Body of pancreas (tissue), 4 donors: ENCODE measurements at regions not wholly inside any gene's neighbourhood (a gene's known extent, or its start where the extent isn't known, plus 50 kb on each side); places are given as distances from the start of the nearest gene placed in this dataset.
"Not testable (repeated sequence)": the region's sequence is repeated elsewhere in the genome, so short reads cannot be mapped to it uniquely, and the experiment has no call there.

ENCODE experiments used
- ATAC-seq: fragments of 150-250 bp; one replicate; pipeline ENCODE4 v1.9.1; 2016
- DNase-seq, 4 donors: peaks; one replicate each; pipeline ENCODE4 v3.0.0-alpha.2; 2019
- H3K27ac ChIP-seq, 4 donors: fragments of 200-600 bp; sonication (generic); 1 replicate in 3 of 4; 2 replicates in 1 of 4; pipeline versions ENCODE4 v1.5.1 to v1.6.1; 2016 to 2019; ENCODE audit warnings: mild to moderate bottlenecking in 1 of 4, mixed read lengths in 1 of 4, moderate library complexity in 1 of 4
- H3K27me3 ChIP-seq, 2 donors: fragments of 200-600 bp; sonication (generic); one replicate each; pipeline ENCODE4 v1.6.0; 2016; ENCODE audit warnings: mild to moderate bottlenecking in 1 of 2
- H3K36me3 ChIP-seq, 2 donors: fragments of 200-600 bp; sonication (generic); replicated peaks in 1 of 2; 2 replicates each; pipeline ENCODE4 v1.5.1; 2016; ENCODE audit warnings: low read depth in 2 of 2; ENCODE audit not compliant: insufficient read depth in 1 of 2
- H3K4me1 ChIP-seq: fragments of 200-600 bp; sonication (generic); one replicate; pipeline ENCODE4 v1.6.0; 2016
- H3K4me3 ChIP-seq, 2 donors: fragments of 200-600 bp; sonication (generic); 1 replicate in 1 of 2; 2 replicates in 1 of 2; pipeline ENCODE4 v1.5.1; 2016 to 2019
- H3K9me3 ChIP-seq, 3 donors: fragments of 200-600 bp; sonication (generic); 1 replicate in 2 of 3; 2 replicates in 1 of 3; pipeline ENCODE4 v1.5.1; 2016
- POLR2A ChIP-seq, 3 donors: fragments of 450-650 bp; IDR thresholded peaks; one replicate each; pipeline ENCODE4 v1.6.1; 2016; ENCODE audit warnings: antibody characterized with exemption in 3 of 3, mild to moderate bottlenecking in 2 of 3
- WGBS, 2 donors: methylation state at CpG; one replicate each; pipeline ENCODE4 v1.1.5; 2017; 5-methylcytosine and 5-hydroxymethylcytosine counted together
- intact Hi-C: fragments of 100-400 bp; cut with DNase I; formaldehyde crosslinking; loops from one replicate; pipeline ENCODE4 v1.15.1; 2023
- TF ChIP-seq, protein P1 (sequence below), 7 experiments: fragments of 450-650 bp in 4 of 7; fragments of 200-600 bp in 3 of 7; sonication (generic) in 3 of 7; IDR thresholded peaks; one replicate each; pipeline ENCODE4 v1.5.1; 2016 to 2019; ENCODE audit warnings: antibody characterized with exemption in 7 of 7

DNA sequence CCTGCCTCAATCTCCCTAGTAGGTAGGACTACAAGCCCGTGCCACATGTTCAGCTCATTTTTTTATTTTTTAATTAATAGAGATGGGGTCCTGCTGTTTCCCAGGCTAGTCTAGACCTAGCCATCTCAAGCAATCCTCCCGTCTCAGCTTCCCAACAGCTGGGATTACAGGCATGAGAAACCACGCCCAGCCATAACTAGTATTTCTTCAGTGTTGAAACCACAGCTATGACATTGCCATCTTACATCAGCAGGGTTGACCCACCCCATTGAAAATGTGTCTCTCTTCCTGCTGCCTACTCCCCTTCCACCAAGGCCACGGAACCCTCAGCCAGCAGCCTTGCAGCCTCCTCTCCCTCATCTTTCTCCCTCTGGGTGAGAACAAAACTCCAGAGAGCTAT, 62.1 kb upstream of the ZNF746 start:
- peaks cover 5% of the 10 kb centered on the region for H3K4me1 ChIP-seq
- no peak for DNase-seq
- no peak overlapping the region for H3K4me3 ChIP-seq
- H3K27me3 ChIP-seq, result no peaks in the 10 kb centered on the region
- H3K9me3 ChIP-seq, result no peaks in the 10 kb centered on the region
- 69 to 95% methylated on average over 4 of the region's 4 CpGs for WGBS, 2 donors
- intact Hi-C loops, result no loop called here
- H3K27ac ChIP-seq, result no peak overlapping the region
- peaks cover 0 to 4% of the 10 kb centered on the region in 2 donors for H3K36me3 ChIP-seq
- TF ChIP-seq, protein P1, sequence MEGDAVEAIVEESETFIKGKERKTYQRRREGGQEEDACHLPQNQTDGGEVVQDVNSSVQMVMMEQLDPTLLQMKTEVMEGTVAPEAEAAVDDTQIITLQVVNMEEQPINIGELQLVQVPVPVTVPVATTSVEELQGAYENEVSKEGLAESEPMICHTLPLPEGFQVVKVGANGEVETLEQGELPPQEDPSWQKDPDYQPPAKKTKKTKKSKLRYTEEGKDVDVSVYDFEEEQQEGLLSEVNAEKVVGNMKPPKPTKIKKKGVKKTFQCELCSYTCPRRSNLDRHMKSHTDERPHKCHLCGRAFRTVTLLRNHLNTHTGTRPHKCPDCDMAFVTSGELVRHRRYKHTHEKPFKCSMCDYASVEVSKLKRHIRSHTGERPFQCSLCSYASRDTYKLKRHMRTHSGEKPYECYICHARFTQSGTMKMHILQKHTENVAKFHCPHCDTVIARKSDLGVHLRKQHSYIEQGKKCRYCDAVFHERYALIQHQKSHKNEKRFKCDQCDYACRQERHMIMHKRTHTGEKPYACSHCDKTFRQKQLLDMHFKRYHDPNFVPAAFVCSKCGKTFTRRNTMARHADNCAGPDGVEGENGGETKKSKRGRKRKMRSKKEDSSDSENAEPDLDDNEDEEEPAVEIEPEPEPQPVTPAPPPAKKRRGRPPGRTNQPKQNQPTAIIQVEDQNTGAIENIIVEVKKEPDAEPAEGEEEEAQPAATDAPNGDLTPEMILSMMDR (IDR thresholded peaks at IDR 0.05), result no peak
- TF ChIP-seq POLR2A (IDR thresholded peaks at IDR 0.05), result no peak
- ATAC-seq, result no peak

DNA sequence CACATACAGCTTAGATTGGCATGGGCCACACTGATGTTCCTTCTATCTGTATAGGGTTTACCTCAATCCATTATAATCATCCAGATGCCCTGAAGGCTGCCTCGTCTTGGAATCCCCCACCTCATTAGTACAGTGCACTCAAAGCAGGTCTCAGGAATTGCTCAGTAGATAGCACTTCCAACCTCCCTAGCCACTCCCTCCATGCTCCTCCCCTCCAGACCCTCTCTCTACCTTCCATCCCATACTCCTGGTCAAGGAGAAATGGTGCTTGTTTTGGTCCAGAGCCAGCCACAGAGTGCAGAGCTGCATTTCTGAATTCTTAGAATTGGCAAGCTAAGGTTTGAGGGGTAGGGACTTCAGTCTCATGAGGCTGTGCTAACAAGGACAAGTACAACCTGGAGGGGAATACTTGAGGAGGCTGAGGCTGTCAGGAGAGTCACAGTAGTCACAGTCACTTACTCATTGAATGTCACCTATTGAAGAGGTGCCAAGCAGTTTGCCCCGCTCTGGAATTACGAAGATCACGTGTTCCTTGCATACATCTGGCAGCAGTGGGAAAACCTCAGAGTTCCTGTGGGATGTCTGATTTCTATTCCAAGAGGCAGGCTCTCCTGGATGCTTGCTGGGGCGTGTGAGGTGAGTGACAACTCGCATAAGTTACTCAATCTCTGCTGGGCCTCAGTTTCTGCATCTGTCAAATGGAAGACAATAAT, 60.7 kb upstream of the ZNF746 start:
- 97 to 98% methylated on average over 6 of the region's 6 CpGs for WGBS, 2 donors
- Histone ChIP-seq H3K27ac (no peak overlapping the region), H3K4me3 (no peak overlapping the region), H3K36me3 (peaks cover 0 to 4% of the 10 kb centered on the region in 2 donors), H3K4me1 (no peaks in the 10 kb centered on the region), H3K27me3 (no peaks in the 10 kb centered on the region), H3K9me3 (no peaks in the 10 kb centered on the region)
- ATAC-seq, result no peak
- TF ChIP-seq, protein P1 (IDR thresholded peaks at IDR 0.05), result no peak
- TF ChIP-seq POLR2A (IDR thresholded peaks at IDR 0.05), result no peak
- intact Hi-C loops, result no loop called here
- DNase-seq, result no peak

DNA sequence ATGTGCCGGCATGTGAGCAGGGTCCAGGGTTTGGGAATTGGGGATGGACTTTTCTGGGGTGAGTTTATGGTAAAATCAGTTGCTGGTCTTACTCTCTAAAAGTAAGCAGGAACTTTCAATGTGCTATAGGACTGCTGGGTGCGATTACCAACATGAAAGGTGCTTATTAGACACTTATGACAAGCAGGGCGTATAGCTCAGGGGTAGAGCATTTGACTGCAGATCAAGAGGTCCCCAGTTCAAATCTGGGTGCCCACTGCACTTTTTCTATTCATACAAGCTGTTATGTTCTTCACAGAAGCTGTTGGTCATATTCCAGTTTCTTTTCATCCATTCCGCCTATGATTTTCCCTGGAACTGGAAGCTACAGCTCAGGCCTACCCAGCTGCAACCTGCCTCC, 58.9 kb upstream of the ZNF746 start:
- H3K4me1 ChIP-seq, DNase-seq, H3K4me3 ChIP-seq, H3K27ac ChIP-seq, H3K36me3 ChIP-seq, H3K9me3 ChIP-seq, H3K27me3 ChIP-seq, ATAC-seq, intact Hi-C loops: not testable (repeated sequence)
- 95 to 99% methylated on average over 4 of the region's 4 CpGs for WGBS, 2 donors

DNA sequence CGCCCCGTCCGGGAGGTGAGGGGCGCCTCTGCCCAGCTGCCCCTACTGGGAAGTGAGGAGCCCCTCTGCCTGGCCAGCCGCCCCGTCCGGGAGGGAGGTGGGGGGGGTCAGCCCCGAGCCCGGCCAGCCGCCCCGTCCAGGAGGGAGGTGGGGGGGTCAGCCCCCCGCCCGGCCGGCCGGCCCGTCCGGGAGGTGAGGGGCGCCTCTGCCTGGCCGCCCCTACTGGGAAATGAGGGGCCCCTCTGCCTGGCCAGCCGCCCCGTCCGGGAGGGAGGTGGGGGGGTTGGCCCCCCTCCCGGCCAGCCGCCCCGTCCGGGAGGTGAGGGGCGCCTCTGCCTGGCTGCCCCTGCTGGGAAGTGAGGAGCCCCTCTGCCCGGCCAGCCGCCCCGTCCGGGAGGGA, 57.2 kb upstream of the ZNF746 start:
- H3K4me1 ChIP-seq, H3K27ac ChIP-seq, intact Hi-C loops, H3K9me3 ChIP-seq, H3K4me3 ChIP-seq, DNase-seq, H3K27me3 ChIP-seq, ATAC-seq: not testable (repeated sequence)
- WGBS, 2 donors, result no CpG with 5 or more reads among the region's 31 CpGs
- H3K36me3 ChIP-seq, result peaks cover 4 to 14% of the 10 kb centered on the region in 2 donors

DNA sequence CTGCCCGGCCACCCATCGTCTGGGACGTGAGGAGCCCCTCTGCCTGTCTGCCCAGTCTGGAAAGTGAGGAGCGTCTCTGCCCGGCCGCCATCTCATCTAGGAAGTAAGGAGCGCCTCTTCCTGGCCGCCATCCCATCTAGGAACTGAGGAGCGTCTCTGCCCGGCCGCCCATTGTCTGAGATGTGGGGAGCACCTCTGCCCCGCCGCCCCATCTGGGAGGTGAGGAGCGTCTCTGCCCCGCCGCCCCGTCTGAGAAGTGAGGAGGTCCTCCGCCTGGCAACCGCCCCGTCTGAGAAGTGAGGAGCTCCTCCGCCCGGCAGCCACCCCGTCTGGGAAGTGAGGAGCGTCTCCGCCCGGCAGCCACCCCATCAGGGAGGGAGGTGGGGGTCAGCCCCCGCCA, 56.4 kb upstream of the ZNF746 start:
- H3K4me1 ChIP-seq, DNase-seq, H3K4me3 ChIP-seq, ATAC-seq, H3K27ac ChIP-seq, H3K9me3 ChIP-seq, H3K27me3 ChIP-seq, intact Hi-C loops: not testable (repeated sequence)
- peaks cover 4 to 18% of the 10 kb centered on the region in 2 donors for H3K36me3 ChIP-seq
- WGBS, 2 donors, result 98% methylated on average over 8 to 27 of the region's 27 CpGs

DNA sequence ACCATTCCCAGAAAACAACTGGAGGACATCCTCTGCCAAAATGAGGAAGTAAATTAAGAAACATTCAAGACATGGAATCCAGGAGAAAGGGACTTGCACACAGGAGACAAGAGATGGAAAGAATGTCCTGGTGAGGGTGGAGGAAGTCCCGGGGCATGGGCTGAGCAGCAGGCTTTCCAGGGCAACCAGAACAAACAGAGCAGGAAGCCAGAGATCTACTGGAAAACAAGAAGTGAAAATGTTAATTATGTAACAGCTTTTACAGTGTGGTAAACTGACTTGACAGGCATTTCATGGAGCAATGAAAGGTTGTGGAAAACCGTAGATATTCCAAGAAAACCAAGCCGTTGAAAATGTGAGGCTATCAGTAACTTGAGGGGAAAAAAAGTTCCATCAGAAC, 55.2 kb upstream of the ZNF746 start:
- H3K27me3 ChIP-seq, result no peaks in the 10 kb centered on the region
- 79 to 96% methylated on average over 3 of the region's 3 CpGs for WGBS, 2 donors
- intact Hi-C loops, result no loop called here
- ATAC-seq (no peak), DNase-seq (no peak)
- peaks cover 6 to 26% of the 10 kb centered on the region in 2 donors for H3K36me3 ChIP-seq
- TF ChIP-seq, protein P1 (IDR thresholded peaks at IDR 0.05), result no peak
- no peak for TF ChIP-seq POLR2A (IDR thresholded peaks at IDR 0.05)
- H3K27ac ChIP-seq, result no peak overlapping the region
- H3K9me3 ChIP-seq, result no peaks in the 10 kb centered on the region
- no peaks in the 10 kb centered on the region for H3K4me1 ChIP-seq
- H3K4me3 ChIP-seq, result no peak overlapping the region
